Fibroblast of the aortic adventitia (primary cell): ENCODE measurements at regions not wholly inside any gene's neighbourhood (a gene's known extent, or its start where the extent isn't known, plus 50 kb on each side); places are given as distances from the start of the nearest gene placed in this dataset.

Experiments used
- DNase-seq: peaks from one replicate; pipeline ENCODE4 v3.0.0-alpha.2; 2010; ENCODE audit warnings: low read depth
- H3K4me3 ChIP-seq: 2 replicates; pipeline ENCODE4 v1.5.1; 2011; ENCODE audit warnings: low read depth, mild to moderate bottlenecking, control low read depth, low read length, moderate library complexity
- CTCF ChIP-seq: IDR thresholded peaks from 2 replicates; pipeline ENCODE4 v1.5.1; 2011; ENCODE audit warnings: mild to moderate bottlenecking, low read length, control low read depth, inconsistent platforms; ENCODE audit not compliant: insufficient read depth

- DNase-seq = no peak
These were observed 149.0 kb upstream of the SPOCK3 start for GRCh38 chr4:167383291-167383690.

GRCh38 chr4:167397586-167397985, 163.3 kb upstream of the SPOCK3 start:
- H3K4me3 ChIP-seq = no peak overlapping the region
- TF ChIP-seq CTCF = no peak
- DNase-seq = no peak

More at GRCh38 chr4:167383291-167383690, 149.0 kb upstream of the SPOCK3 start:
- no peak for TF ChIP-seq CTCF
- no peak overlapping the region for H3K4me3 ChIP-seq

- no peak for TF ChIP-seq CTCF
- DNase-seq = no peak
- H3K4me3 ChIP-seq = no peak overlapping the region
These were observed 164.9 kb upstream of the SPOCK3 start for GRCh38 chr4:167399201-167399600.

GRCh38 chr4:167406181-167406580, 171.9 kb upstream of the SPOCK3 start:
- DNase-seq = no peak
- no peak for TF ChIP-seq CTCF
- no peak overlapping the region for H3K4me3 ChIP-seq

- no peak for DNase-seq
- H3K4me3 ChIP-seq = no peak overlapping the region
- no peak for TF ChIP-seq CTCF
These were observed 181.2 kb upstream of the SPOCK3 start for GRCh38 chr4:167415461-167415860.

GRCh38 chr4:167419468-167420140, 185.3 kb upstream of the SPOCK3 start:
- no peak overlapping the region for H3K4me3 ChIP-seq
- DNase-seq = no peak
- TF ChIP-seq CTCF = no peak

GRCh38 chr4:167421201-167421600, 186.9 kb upstream of the SPOCK3 start:
- DNase-seq = no peak
- H3K4me3 ChIP-seq = no peak overlapping the region
- no peak for TF ChIP-seq CTCF
